Right kidney (tissue), 1 donor: ENCODE measurements at regions not wholly inside any gene's neighbourhood (a gene's known extent, or its start where the extent isn't known, plus 50 kb on each side); places are given as distances from the start of the nearest gene placed in this dataset.

Experiments
- DNase-seq: peaks from one replicate; pipeline ENCODE4 v3.0.0-alpha.2; 2016

DNA sequence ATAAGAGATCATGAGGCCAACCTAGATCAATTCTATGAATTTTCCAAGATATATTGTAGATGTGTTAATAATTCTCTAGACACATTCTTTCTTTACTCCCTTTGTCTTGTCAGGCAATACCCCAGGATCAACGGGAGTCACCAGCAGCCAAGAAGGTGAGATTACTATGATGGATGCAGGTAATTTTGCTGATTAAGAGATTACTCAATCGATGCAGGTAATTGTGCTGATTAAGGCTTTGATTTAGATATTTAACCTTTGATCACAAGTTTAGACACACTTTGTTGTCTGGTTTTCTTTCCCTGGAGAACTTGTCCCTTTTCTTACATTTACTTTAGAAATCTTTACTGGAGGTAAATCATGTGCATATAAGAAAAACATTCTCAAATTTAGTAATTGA lies 134.3 kb upstream of the CNTN1 start:
- no peak for DNase-seq

GRCh38 chr12:40559865-40560264 lies 132.4 kb upstream of the CNTN1 start:
- no peak for DNase-seq

- DNase-seq = no peak
Measured at GRCh38 chr12:40560848-40561247, 131.4 kb upstream of the CNTN1 start.

- DNase-seq = no peak
Measured at GRCh38 chr12:40561395-40561966, 130.8 kb upstream of the CNTN1 start.

DNA sequence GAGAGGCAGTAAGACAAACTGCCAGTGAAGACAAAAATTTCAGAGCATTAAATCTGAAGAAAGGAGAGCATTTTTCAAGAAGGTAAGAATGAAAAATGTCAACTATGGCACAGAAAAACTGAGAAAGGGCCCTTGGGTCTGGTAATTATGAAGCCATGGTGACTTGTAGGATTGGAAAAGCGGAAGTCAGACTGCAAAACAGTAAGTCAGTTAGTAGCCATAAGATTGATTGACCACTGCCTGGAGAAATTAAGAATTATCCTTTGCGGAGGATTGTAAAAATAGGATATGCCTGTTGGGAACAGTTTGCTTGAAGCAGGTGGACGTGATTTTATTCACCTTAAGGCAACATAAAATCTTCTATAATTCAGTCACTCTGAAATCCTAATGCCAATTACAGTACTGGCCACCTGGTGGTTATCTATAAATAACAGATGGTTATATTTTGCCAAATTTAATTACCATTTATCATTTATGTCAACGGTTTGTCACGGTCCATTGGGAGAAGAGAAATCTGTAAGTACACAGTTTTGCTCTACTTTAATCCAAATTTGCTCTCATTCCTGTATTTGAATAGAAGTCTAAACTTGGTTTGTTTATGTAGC lies 127.1 kb upstream of the CNTN1 start:
- no peak for DNase-seq

DNA sequence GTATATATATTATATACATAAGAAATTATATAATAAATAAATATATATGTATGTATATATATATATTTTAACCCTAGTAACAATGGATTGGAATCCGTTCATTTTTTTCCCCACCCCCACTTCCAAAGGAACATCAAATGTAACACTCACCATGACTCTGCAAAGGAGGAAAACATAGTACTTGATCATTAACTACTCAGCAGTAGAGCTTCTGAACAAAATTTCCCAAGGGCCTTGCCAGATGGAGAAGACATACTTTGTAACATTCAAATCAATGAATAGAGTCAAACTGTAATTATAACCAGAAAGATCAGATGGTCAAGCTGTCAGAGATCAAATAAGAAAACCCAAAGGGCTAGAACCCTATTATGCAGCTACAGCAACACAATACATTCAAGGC lies 126.0 kb upstream of the CNTN1 start:
- no peak for DNase-seq

DNA sequence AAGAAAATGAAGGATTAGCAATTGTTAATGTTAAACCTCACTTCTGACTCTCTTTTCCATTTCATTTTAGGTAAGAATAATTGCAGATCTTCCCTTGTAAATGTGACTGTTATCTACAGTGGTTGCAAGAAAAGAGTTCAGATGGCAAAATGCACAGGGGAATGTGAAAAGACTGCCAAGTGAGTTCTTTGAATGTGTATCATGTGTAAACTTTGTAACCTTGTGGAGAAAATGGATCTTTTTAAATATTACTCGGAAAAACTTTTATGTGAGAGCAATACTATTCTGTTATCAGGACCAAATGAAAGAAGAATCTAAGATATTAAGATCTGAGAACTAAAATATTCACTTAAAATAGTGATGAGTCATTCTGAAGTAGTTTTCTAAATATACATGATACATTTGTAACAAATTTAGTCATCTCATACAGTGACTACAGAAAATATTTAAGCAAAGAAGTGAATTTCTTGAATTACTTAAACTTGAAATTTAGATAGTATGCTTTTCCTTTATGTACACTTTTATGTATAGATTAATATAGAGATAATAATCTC lies 122.5 kb upstream of the CNTN1 start:
- DNase-seq = no peak

- no peak for DNase-seq
Measured at GRCh38 chr12:40573024-40573423, 119.2 kb upstream of the CNTN1 start.

DNA sequence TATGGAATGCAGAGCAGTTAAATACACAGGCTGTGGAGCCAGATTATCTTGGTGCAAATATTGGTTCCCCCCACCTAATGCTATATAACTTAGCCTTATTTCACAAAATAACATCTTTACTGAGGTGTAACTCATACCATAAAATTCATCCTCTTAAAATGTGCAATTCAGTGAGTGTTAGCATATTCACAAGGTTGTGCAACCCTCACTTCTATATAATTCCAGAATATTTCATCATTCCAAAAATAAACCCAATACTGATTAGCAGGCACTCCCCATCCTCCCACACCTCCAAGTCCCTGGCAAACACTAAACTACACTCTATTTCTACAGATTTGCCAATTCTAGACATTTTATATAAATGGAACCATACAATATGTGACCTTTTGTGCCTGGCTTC lies 116.3 kb upstream of the CNTN1 start:
- no peak for DNase-seq

- DNase-seq = no peak
Measured at GRCh38 chr12:40577834-40578233, 114.4 kb upstream of the CNTN1 start.

DNA sequence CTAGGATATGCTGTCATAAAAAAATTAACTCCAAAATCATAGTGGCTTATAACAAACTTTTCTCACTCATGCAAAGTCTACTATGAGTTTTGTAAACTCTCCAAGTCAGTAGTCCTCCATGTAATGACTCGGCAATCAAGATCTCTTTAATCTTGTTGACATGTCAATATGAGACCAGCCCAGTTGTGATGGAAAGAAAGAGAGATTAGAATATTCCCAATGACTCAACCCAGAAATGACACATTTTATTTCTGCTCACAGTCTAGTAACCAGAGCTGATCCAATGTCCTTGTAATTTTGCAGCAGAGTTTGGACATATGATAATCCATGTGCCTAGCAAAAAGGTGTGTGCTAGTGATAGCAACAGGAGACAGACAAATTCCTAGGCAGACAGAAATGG lies 112.6 kb upstream of the CNTN1 start:
- DNase-seq = no peak

GRCh38 chr12:40580346-40580745 lies 111.9 kb upstream of the CNTN1 start:
- no peak for DNase-seq

GRCh38 chr12:40581889-40582288 lies 110.3 kb upstream of the CNTN1 start:
- DNase-seq = no peak

GRCh38 chr12:40583743-40584142 lies 108.5 kb upstream of the CNTN1 start:
- no peak for DNase-seq

GRCh38 chr12:40584763-40585162 lies 107.5 kb upstream of the CNTN1 start:
- DNase-seq = no peak

DNA sequence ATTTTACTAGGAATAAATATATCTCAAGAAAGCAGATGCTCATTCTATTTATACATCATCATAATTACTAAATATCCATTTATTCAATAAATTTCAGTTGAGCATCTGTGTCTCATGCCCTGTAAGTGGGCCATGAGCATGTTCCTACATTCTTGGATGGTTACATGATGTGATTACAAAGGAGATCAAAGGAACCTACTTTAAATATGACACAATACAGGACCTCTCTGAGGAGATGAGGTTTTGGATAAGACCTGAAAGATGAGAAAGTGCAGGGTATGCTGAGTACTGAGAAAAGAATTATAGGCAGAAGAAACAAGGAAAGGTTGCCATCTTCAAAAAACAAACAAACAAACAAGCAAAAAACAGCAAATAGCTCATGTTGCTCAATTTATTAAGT lies 105.4 kb upstream of the CNTN1 start:
- no peak for DNase-seq

DNA sequence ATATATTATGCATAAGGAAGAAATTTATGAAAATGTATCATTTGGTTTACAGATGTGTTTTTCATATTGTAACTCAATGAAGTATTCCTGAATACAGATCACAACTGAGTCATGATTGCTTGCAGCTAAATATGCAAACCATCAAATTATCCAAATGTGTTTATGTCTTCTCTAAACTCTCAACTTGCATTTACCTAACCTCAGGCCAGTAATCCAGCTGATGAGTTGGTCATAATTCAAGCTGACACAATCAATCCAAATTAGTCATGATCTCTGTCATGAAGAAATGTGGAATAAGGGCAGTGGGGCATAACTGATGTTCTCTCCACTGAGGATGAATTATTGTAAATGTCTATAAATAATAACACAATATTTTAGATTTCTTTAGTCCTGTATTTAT lies 104.8 kb upstream of the CNTN1 start:
- no peak for DNase-seq

- no peak for DNase-seq
Measured at GRCh38 chr12:40587970-40588369, 104.3 kb upstream of the CNTN1 start.

- DNase-seq = no peak
Measured at GRCh38 chr12:40597133-40597532, 95.1 kb upstream of the CNTN1 start.

DNA sequence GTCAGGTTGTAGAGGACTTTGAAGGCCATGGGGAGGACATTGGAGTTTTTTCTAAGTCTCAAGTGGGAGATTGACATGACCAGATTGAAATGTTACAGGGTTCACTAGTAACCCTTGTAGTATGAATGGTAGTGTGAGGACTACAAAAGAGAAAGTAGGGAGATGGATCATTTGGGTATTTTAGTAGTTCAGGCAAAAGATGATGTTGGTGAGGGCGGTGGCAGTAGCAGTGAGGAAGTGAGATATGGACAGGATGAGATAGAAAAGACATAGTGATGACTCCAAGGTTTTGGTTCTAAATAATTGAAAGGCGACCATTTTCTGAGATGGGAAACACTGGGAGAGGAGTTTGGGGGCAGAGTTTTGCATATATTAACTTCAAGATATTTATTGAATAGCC lies 94.2 kb upstream of the CNTN1 start:
- no peak for DNase-seq

GRCh38 chr12:40602562-40602961 lies 89.7 kb upstream of the CNTN1 start:
- no peak for DNase-seq

DNA sequence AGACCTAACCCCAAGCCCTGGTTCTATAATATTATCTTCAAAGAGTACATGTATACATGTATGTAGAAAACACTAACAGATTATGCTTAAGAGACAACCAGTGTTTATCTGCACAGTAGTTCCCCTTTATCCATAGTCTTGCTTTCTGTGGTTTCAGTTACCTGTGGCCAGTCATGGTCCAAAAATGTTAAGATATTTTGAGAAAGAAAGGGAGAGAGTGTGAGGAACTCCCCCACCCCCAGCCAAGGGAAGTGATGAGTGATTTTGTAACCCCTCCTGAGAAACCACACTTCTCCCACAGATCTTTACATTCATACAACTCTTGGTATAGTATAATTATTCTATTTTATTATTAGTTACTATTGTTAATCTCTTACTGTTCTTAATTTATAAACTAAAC lies 77.3 kb upstream of the CNTN1 start:
- DNase-seq = no peak

- no peak for DNase-seq
Measured at GRCh38 chr12:40615590-40615989, 76.6 kb upstream of the CNTN1 start.

GRCh38 chr12:40616383-40616915 lies 75.8 kb upstream of the CNTN1 start:
- DNase-seq = no peak
